ENCODE measurements at regions not wholly inside any gene's neighbourhood (a gene's known extent, or its start where the extent isn't known, plus 50 kb on each side); places are given as distances from the start of the nearest gene placed in this dataset.

DNA sequence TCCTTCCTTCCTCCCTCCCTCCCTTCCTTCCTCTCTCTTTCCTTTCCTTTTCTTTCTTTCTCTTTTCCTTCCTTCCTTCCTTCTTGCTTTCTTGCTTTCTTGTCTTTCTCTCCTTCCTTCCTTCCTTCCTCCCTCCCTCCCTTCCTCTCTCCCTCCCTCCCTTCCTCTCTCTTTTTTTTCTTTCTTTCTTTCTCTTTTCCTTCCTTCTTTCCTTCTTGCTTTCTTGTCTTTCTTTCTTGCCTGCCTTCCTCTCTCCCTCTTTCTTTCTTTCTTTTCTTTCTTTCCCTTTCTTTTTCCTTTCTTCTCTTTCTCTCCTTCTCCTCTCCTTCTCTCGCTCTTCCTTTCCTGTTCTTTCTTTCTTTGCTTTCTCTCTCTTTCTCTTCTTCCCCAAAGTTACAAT lies 728.4 kb upstream of the ADAMTS5 start:
- ATAC-seq (ENCODE audit: low read depth) (no peak), DNase-seq (ENCODE audit: low spot score in 2 of 2) (no peak)
- Mint-ChIP-seq H3K9me3 (peaks cover 3% of the 10 kb centered on the region), H3K27ac (no peak overlapping the region), H3K4me3 (no peak overlapping the region), H3K36me3 (peaks cover 2% of the 10 kb centered on the region), H3K4me1 (no peaks in the 10 kb centered on the region), H3K27me3 (no peaks in the 10 kb centered on the region)

DNA sequence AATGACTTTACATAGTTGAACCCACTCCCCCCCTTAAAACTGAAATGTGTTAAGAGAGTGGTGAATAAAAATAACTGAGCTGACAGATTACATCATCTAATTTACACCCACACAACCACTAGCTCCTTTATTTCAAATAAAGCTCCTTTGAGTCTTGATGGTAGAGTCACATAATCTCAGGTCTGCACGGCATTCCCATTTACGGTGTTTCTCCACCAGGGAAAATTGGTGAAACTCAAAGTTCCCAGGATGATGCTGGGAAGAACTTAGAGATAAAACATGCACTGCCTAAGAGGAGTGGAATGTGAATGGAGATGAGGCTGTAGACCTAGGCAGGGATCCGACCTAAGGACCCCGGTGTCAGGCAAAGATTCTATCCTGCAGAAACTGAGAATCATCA lies 727.8 kb upstream of the ADAMTS5 start:
- no peaks in the 10 kb centered on the region for H3K4me1 Mint-ChIP-seq
- ATAC-seq (ENCODE audit: low read depth) (no peak), DNase-seq (ENCODE audit: low spot score in 2 of 2) (no peak)
- no peak overlapping the region for H3K4me3 Mint-ChIP-seq
- H3K9me3 Mint-ChIP-seq: peaks cover 3% of the 10 kb centered on the region
- no peak overlapping the region for H3K27ac Mint-ChIP-seq
- H3K36me3 Mint-ChIP-seq: peaks cover 2% of the 10 kb centered on the region
- no peaks in the 10 kb centered on the region for H3K27me3 Mint-ChIP-seq

DNA sequence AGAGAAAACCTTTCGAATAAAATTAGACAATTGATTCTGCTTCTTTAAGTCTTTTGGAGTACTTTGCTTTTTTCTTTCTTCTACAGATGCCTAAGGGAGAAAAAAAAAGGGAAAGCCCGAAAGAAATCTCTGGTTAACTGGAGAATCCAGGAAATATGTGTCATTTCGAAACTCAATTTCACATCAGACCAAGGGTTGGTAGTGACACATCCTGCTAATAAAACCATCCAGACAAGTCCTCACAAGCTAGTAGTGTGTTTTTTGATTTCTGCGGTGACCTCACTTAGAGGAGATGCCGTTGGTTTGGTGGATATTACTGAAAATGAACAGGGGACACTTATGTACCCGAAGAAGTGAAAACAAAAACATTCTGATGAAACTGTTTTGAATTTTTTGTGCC lies 726.5 kb upstream of the ADAMTS5 start:
- Mint-ChIP-seq H3K9me3 (peaks cover 5% of the 10 kb centered on the region), H3K27ac (no peak overlapping the region), H3K4me1 (no peaks in the 10 kb centered on the region), H3K36me3 (peaks cover 2% of the 10 kb centered on the region), H3K4me3 (no peak overlapping the region), H3K27me3 (no peaks in the 10 kb centered on the region)
- DNase-seq (ENCODE audit: low spot score in 2 of 2) (no peak), ATAC-seq (ENCODE audit: low read depth) (no peak)

DNA sequence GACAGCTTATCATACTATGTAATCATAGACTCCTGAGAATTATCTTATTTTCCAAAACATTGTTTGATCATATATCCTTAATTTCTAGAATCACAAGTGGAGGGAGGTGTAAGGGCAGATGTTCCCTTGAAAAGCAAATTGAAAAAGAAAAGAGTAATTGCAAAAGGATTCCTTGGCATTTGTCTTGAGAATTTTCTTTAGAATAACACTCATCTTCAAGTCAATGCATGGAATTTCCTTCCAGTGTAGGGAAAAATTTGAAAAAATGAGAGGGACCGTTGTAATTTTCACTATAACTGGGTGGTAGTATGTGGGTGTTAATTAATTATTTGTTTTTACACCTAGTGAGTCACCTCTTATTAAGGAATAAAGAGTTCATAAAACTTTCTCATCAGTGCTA lies 724.6 kb upstream of the ADAMTS5 start:
- H3K27ac Mint-ChIP-seq: no peak overlapping the region
- H3K4me1 Mint-ChIP-seq: no peaks in the 10 kb centered on the region
- ATAC-seq (ENCODE audit: low read depth): no peak
- peaks cover 8% of the 10 kb centered on the region for H3K9me3 Mint-ChIP-seq
- DNase-seq (ENCODE audit: low spot score in 2 of 2): no peak
- H3K27me3 Mint-ChIP-seq: no peaks in the 10 kb centered on the region
- H3K4me3 Mint-ChIP-seq: no peak overlapping the region
- H3K36me3 Mint-ChIP-seq: peaks cover 2% of the 10 kb centered on the region

DNA sequence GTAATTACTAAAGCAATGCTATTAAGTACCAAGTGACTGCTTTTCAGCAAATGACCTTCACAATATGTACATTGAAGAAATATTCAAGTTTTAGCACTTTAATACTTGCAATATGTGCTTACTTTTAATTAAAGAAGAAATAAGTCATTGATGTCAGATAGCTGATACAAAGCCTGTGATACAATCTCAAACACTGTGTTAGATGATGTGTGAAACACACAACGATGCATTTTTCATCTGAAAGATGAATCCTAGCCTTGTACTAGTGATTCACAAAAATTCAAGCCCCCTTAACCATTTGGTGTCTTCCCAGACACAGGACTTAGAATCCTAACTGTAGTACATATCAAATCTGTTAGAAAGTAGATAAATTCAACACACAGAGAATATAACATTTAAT lies 724.1 kb upstream of the ADAMTS5 start:
- H3K36me3 Mint-ChIP-seq: peaks cover 2% of the 10 kb centered on the region
- H3K4me1 Mint-ChIP-seq: no peaks in the 10 kb centered on the region
- no peak overlapping the region for H3K27ac Mint-ChIP-seq
- H3K4me3 Mint-ChIP-seq: no peak overlapping the region
- H3K27me3 Mint-ChIP-seq: no peaks in the 10 kb centered on the region
- DNase-seq (ENCODE audit: low spot score in 2 of 2): no peak
- no peak for ATAC-seq (ENCODE audit: low read depth)
- peaks cover 8% of the 10 kb centered on the region for H3K9me3 Mint-ChIP-seq

DNA sequence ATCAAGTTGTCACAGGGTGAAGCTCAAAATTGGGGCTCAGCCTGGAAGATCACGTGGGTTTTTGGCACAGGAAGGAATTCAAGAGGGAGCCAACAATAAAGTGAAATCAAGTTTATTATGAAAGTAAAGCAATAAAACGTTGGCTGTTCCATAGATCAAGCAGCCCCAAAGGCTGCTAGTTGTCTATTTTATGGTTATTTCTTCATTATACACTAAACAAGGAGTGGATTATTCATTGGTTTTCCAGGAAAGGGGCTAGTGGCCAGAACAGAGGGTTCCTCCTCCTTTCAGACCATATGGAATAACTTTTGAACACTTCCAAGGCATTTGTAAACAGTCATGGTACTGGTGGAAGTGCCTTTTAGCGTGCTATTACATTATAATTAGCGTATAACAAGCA lies 723.5 kb upstream of the ADAMTS5 start:
- no peak for DNase-seq (ENCODE audit: low spot score in 2 of 2)
- H3K4me3 Mint-ChIP-seq: no peak overlapping the region
- no peak overlapping the region for H3K27ac Mint-ChIP-seq
- H3K27me3 Mint-ChIP-seq: no peaks in the 10 kb centered on the region
- peaks cover 2% of the 10 kb centered on the region for H3K36me3 Mint-ChIP-seq
- no peak for ATAC-seq (ENCODE audit: low read depth)
- H3K9me3 Mint-ChIP-seq: peaks cover 7% of the 10 kb centered on the region
- no peaks in the 10 kb centered on the region for H3K4me1 Mint-ChIP-seq

DNA sequence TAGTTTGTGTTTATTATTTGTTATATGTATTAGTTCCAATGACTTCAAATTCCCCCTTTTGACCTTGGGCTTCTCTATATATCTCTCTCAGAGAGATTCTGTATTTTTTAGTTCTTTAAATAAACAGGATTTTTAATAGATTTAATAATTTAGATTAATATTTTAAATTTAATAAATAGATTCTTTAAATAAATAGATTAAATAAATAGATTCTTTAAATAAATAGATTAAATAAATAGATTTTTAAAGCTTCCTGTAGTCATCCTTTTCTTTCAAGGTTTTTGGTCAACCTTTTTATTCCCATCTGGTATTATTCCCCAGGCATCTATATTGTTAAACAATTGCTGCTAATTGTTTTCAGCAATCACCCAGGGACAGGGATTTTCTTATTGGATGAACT lies 721.9 kb upstream of the ADAMTS5 start:
- no peaks in the 10 kb centered on the region for H3K27me3 Mint-ChIP-seq
- H3K4me1 Mint-ChIP-seq: no peaks in the 10 kb centered on the region
- no peaks in the 10 kb centered on the region for H3K36me3 Mint-ChIP-seq
- no peak overlapping the region for H3K4me3 Mint-ChIP-seq
- no peak for ATAC-seq (ENCODE audit: low read depth)
- DNase-seq (ENCODE audit: low spot score in 2 of 2): no peak
- peaks cover 5% of the 10 kb centered on the region for H3K9me3 Mint-ChIP-seq
- H3K27ac Mint-ChIP-seq: no peak overlapping the region

DNA sequence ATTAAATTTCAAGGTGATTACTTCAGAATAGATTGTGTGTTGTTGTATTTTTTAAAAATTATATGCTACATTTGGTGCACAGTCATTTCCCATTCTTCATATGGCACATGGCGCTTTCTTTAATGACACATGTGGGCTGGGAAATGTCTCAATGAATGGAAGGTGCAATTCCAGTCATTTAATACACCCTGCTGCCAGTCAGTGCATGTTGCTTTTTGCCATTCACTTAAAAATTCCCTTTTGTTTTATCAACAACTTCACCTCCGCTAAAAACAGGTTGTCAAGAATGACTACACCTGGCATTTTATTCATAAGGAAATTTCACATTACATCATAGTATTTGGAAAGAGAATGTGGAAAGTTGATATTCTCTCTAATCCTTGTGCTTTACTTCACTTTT lies 716.4 kb upstream of the ADAMTS5 start:
- Mint-ChIP-seq H3K27ac (no peak overlapping the region), H3K4me1 (no peaks in the 10 kb centered on the region), H3K9me3 (peaks cover 5% of the 10 kb centered on the region), H3K27me3 (no peaks in the 10 kb centered on the region), H3K36me3 (no peaks in the 10 kb centered on the region), H3K4me3 (no peak overlapping the region)
- no peak for ATAC-seq (ENCODE audit: low read depth)
- no peak for DNase-seq (ENCODE audit: low spot score in 2 of 2)

DNA sequence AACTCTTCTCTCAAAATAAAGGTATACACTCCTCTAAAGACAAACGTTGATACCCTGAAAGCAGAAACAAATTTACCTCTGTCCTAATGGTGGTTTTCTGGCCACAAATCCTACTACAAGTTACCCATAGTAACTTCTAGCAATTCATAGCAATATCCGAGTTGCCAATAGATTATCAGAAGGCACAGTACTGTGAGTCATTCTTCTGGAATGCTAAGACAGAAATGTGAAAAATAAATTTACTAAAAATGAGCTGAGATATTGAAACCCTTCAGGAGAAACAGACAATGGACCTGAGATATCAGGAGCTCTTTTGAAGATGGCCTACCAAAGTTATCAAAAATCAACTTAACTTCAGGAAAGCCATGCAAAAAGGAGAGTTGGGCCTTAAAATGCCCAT lies 715.0 kb upstream of the ADAMTS5 start:
- H3K27ac Mint-ChIP-seq: no peak overlapping the region
- peaks cover 3% of the 10 kb centered on the region for H3K9me3 Mint-ChIP-seq
- H3K4me3 Mint-ChIP-seq: no peak overlapping the region
- no peaks in the 10 kb centered on the region for H3K36me3 Mint-ChIP-seq
- DNase-seq (ENCODE audit: low spot score in 2 of 2) (no peak), ATAC-seq (ENCODE audit: low read depth) (no peak)
- no peaks in the 10 kb centered on the region for H3K27me3 Mint-ChIP-seq
- H3K4me1 Mint-ChIP-seq: no peaks in the 10 kb centered on the region

DNA sequence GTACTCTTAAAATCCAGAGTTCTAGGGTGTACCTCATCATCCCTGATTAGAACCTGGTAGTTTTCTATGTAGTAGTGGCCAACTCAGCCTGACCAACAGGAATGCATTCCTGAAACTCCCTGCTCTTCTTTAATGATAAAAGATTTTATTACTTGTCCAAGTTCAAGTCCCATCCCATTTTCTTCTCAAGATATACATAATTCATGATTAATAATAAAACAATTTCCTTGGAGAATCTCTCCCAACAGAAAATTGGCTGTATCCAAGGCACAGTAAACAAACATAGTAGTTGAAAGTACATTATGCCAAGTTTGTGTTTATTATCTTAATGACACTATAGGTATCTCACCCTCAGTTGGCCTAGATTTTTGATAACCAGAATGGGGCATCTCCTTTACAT lies 714.1 kb upstream of the ADAMTS5 start:
- no peaks in the 10 kb centered on the region for H3K36me3 Mint-ChIP-seq
- H3K9me3 Mint-ChIP-seq: peaks cover 3% of the 10 kb centered on the region
- no peak overlapping the region for H3K4me3 Mint-ChIP-seq
- ATAC-seq (ENCODE audit: low read depth): no peak
- H3K4me1 Mint-ChIP-seq: no peaks in the 10 kb centered on the region
- no peaks in the 10 kb centered on the region for H3K27me3 Mint-ChIP-seq
- DNase-seq (ENCODE audit: low spot score in 2 of 2): no peak
- no peak overlapping the region for H3K27ac Mint-ChIP-seq

DNA sequence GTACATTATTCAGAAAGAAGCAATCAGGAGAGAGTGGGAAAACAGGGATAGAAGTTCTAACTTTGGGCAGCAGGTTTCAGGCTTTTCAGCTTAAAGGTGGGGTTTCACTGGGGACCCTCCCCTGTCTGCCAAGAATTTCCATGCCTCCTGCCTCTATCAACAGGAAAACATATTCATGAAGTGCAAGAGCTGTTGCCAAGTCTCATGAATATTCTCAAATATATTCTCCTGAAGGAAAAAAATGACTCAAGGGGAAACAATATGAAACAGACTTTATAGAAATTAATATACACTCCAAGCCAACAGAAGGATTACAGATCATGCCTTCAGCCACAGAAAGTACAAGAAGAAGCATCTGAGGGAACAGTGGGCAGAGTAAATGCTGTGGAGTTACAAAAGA lies 713.3 kb upstream of the ADAMTS5 start:
- peaks cover 3% of the 10 kb centered on the region for H3K9me3 Mint-ChIP-seq
- no peak overlapping the region for H3K4me3 Mint-ChIP-seq
- no peak overlapping the region for H3K27ac Mint-ChIP-seq
- DNase-seq (ENCODE audit: low spot score in 2 of 2): no peak
- ATAC-seq (ENCODE audit: low read depth): no peak
- H3K36me3 Mint-ChIP-seq: no peaks in the 10 kb centered on the region
- no peaks in the 10 kb centered on the region for H3K27me3 Mint-ChIP-seq
- no peaks in the 10 kb centered on the region for H3K4me1 Mint-ChIP-seq

DNA sequence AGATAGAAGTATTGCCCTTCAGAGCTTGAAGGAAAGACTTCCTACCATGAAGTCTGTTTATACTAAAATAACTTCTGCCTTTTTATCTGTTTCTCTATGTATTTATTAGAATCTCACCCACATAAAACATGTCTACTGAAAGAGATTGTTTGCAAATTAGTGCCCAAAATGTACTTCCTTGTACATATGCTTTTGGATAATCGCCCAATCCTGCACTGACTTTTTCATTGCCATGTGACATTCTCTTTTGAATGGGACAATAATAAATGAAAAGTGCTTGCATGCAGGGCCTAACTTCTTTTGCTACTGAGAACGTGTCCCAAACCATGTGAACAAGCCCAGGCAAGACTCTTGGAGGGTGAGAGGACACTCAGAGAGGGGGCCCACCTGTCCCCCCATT lies 711.6 kb upstream of the ADAMTS5 start:
- no peaks in the 10 kb centered on the region for H3K27me3 Mint-ChIP-seq
- no peak overlapping the region for H3K4me3 Mint-ChIP-seq
- H3K4me1 Mint-ChIP-seq: no peaks in the 10 kb centered on the region
- H3K27ac Mint-ChIP-seq: no peak overlapping the region
- no peaks in the 10 kb centered on the region for H3K36me3 Mint-ChIP-seq
- ATAC-seq (ENCODE audit: low read depth) (no peak), DNase-seq (ENCODE audit: low spot score in 2 of 2) (no peak)
- peaks cover 5% of the 10 kb centered on the region for H3K9me3 Mint-ChIP-seq

DNA sequence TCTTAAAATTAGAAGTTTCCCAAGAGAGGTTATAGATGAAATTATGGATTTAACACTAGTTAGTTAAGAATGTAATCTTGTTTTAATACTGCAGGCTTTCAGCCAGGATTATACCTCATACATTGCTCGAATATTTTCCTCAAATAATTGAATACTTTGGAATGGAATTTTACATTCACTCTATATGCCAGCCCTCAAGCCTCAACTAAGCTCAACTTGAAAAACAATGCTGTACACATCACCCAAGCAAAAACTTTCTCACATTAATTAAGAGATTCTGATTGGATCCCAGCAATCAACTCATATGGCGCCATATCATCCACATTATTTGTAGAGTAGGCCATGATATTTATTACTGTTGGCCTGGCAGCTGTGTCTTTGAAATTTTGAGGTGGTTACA lies 710.7 kb upstream of the ADAMTS5 start:
- no peaks in the 10 kb centered on the region for H3K27me3 Mint-ChIP-seq

DNA sequence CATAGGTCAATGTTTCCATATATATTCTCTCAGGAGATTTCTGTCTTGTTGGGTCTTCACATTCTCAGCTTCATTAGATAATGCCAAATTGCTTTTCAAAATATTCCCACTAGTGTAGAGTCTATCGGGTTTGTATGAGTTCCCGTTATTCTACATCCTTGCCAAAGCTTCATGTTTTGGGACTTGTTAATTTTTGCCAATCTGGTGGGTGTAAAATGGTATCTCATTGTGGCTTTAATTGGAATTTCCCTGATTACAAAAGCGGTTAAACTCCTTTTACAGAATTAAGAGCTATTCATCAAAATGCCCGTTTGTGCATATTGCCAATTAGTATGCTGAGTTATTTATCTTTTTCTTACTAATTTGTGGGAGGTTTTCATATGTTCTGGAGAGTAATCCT lies 708.4 kb upstream of the ADAMTS5 start:
- no peak overlapping the region for H3K27ac Mint-ChIP-seq
- DNase-seq (ENCODE audit: low spot score in 2 of 2): no peak
- no peaks in the 10 kb centered on the region for H3K4me1 Mint-ChIP-seq
- H3K27me3 Mint-ChIP-seq: no peaks in the 10 kb centered on the region
- H3K9me3 Mint-ChIP-seq: peaks cover 3% of the 10 kb centered on the region
- no peaks in the 10 kb centered on the region for H3K36me3 Mint-ChIP-seq
- no peak for ATAC-seq (ENCODE audit: low read depth)
- no peak overlapping the region for H3K4me3 Mint-ChIP-seq

More for the DNA sequence above, 710.7 kb upstream of the ADAMTS5 start:
- H3K27ac Mint-ChIP-seq: no peak overlapping the region
- H3K9me3 Mint-ChIP-seq: peaks cover 5% of the 10 kb centered on the region
- no peaks in the 10 kb centered on the region for H3K36me3 Mint-ChIP-seq
- no peaks in the 10 kb centered on the region for H3K4me1 Mint-ChIP-seq
- DNase-seq (ENCODE audit: low spot score in 2 of 2) (no peak), ATAC-seq (ENCODE audit: low read depth) (no peak)
- no peak overlapping the region for H3K4me3 Mint-ChIP-seq

DNA sequence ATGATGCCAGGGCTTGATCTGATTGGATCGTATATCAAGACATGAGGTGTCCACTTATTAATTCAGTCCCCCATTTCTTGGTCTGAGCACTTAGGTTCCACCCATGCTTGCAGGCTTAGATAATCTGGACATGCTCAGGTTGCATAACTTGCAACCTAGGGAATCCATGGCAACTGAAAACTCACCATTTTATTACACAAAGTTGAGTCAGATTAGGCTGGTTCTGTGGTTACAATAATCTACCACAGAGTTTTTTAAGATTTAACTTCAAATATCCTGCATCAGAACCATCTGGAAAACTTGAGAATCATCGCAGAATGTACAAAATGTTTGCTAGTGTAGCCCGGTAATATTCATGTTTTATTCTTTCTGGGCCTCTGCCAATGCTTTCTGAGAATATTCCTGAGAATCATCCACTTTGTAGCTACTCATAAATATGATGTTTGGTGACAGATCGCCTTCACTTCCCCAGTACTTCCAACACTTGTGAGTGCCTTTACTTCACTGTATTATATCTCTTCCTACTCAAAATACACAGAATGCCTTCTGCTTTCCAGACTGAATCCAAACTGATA lies 707.2 kb upstream of the ADAMTS5 start:
- no peak overlapping the region for H3K4me3 Mint-ChIP-seq
- H3K4me1 Mint-ChIP-seq: no peaks in the 10 kb centered on the region
- no peak for DNase-seq (ENCODE audit: low spot score in 2 of 2)
- H3K36me3 Mint-ChIP-seq: no peaks in the 10 kb centered on the region
- H3K9me3 Mint-ChIP-seq: peaks cover 3% of the 10 kb centered on the region
- H3K27me3 Mint-ChIP-seq: no peaks in the 10 kb centered on the region
- H3K27ac Mint-ChIP-seq: no peak overlapping the region
- no peak for ATAC-seq (ENCODE audit: low read depth)
